CD14-positive monocyte (primary cell): ENCODE measurements at regions not wholly inside any gene's neighbourhood (a gene's known extent, or its start where the extent isn't known, plus 50 kb on each side); places are given as distances from the start of the nearest gene placed in this dataset.

Source experiments
- DNase-seq, 3 donors: peaks; one replicate each; pipeline ENCODE4 v3.0.0-alpha.2; 2011 to 2022
- H2AFZ ChIP-seq: 2 replicates; pipeline ENCODE4 v1.6.0; 2012; ENCODE audit warnings: mild to moderate bottlenecking, low read depth, low read length, inconsistent platforms; ENCODE audit not compliant: insufficient read depth, poor library complexity, severe bottlenecking
- H3K27ac ChIP-seq, 2 donors: 1 replicate in 1 of 2; 2 replicates in 1 of 2; pipeline ENCODE4 v1.5.1; 2012 to 2013; ENCODE audit warnings: low read length in 2 of 2, control low read depth in 1 of 2, inconsistent platforms in 1 of 2, low read depth in 1 of 2, mild to moderate bottlenecking in 1 of 2
- H3K27me3 ChIP-seq, 2 donors: one replicate each; pipeline versions ENCODE4 v1.6.0 to v1.6.1; 2011 to 2013; ENCODE audit warnings: low read length in 2 of 2; ENCODE audit not compliant: control insufficient read depth in 2 of 2, insufficient read depth in 2 of 2
- H3K36me3 ChIP-seq, 2 donors: replicated peaks in 1 of 2; 1 replicate in 1 of 2; 2 replicates in 1 of 2; pipeline versions ENCODE4 v1.5.1 to v1.6.1; 2012 to 2013; ENCODE audit warnings: low read length in 2 of 2, control low read depth in 1 of 2, inconsistent platforms in 1 of 2, mild to moderate bottlenecking in 1 of 2; ENCODE audit not compliant: insufficient read depth in 2 of 2, control insufficient read depth in 1 of 2
- H3K4me1 ChIP-seq, 2 donors: 1 replicate in 1 of 2; 2 replicates in 1 of 2; pipeline versions ENCODE4 v1.5.1 to v1.6.1; 2012 to 2013; ENCODE audit warnings: low read length in 2 of 2, control low read depth in 1 of 2, inconsistent platforms in 1 of 2, mild to moderate bottlenecking in 1 of 2, moderate library complexity in 1 of 2; ENCODE audit not compliant: insufficient read depth in 2 of 2, control insufficient read depth in 1 of 2
- H3K4me2 ChIP-seq: replicated peaks from 2 replicates; pipeline ENCODE3; 2012; ENCODE audit warnings: low read length, moderate library complexity, mild to moderate bottlenecking; ENCODE audit not compliant: poor library complexity, severe bottlenecking; ENCODE audit errors: extremely low read depth
- H3K4me3 ChIP-seq, 3 experiments: fragments of 200-600 bp in 1 of 3; sonication (generic) in 1 of 3; replicated peaks in 1 of 3; 1 replicate in 2 of 3; 2 replicates in 1 of 3; pipeline ENCODE4 v1.5.1; 2011 to 2013; ENCODE audit warnings: low read length in 3 of 3, mild to moderate bottlenecking in 3 of 3, control low read depth in 2 of 3, low read depth in 2 of 3, inconsistent platforms in 1 of 3, moderate library complexity in 1 of 3
- H3K79me2 ChIP-seq: 2 replicates; pipeline ENCODE4 v1.6.0; 2012; ENCODE audit warnings: mild to moderate bottlenecking, control low read depth, inconsistent platforms, low read length, moderate library complexity; ENCODE audit not compliant: insufficient read depth
- H3K9ac ChIP-seq: 2 replicates; pipeline ENCODE4 v1.6.0; 2017; ENCODE audit warnings: low read length, mild to moderate bottlenecking; ENCODE audit not compliant: insufficient read depth, poor library complexity, severe bottlenecking
- H3K9me3 ChIP-seq, 2 donors: replicated peaks in 1 of 2; 1 replicate in 1 of 2; 2 replicates in 1 of 2; pipeline versions ENCODE4 v1.5.1 to v1.6.1; 2012 to 2013; ENCODE audit warnings: low read length in 2 of 2, control low read depth in 1 of 2; ENCODE audit not compliant: control insufficient read depth in 1 of 2, insufficient read depth in 1 of 2
- H4K20me1 ChIP-seq: 2 replicates; pipeline ENCODE4 v1.6.0; 2012; ENCODE audit warnings: mild to moderate bottlenecking, low read length, control low read depth, moderate library complexity; ENCODE audit not compliant: insufficient read depth
- H3K27ac Mint-ChIP-seq, 7 donors: one replicate each; pipeline ENCODE4 v1.8.0; 2020; ENCODE audit warnings: mild to moderate bottlenecking in 7 of 7, mixed read lengths in 7 of 7, moderate library complexity in 6 of 7, inconsistent platforms in 2 of 7
- H3K27me3 Mint-ChIP-seq, 3 donors: one replicate each; pipeline ENCODE4 v1.8.0; 2021 to 2022; ENCODE audit warnings: low read depth in 3 of 3, mild to moderate bottlenecking in 3 of 3, mixed read lengths in 3 of 3, moderate library complexity in 3 of 3, inconsistent platforms in 1 of 3
- H3K36me3 Mint-ChIP-seq, 2 donors: one replicate each; pipeline ENCODE4 v1.8.0; 2020; ENCODE audit warnings: mixed read lengths in 2 of 2, inconsistent platforms in 1 of 2, mild to moderate bottlenecking in 1 of 2
- H3K4me1 Mint-ChIP-seq: one replicate; pipeline ENCODE4 v1.8.0; 2020; ENCODE audit warnings: mild to moderate bottlenecking, mixed read lengths
- H3K4me3 Mint-ChIP-seq, 2 donors: one replicate each; pipeline ENCODE4 v1.8.0; 2020; ENCODE audit warnings: mild to moderate bottlenecking in 2 of 2, mixed read lengths in 2 of 2, moderate library complexity in 1 of 2
- H3K9me3 Mint-ChIP-seq, 7 donors: one replicate each; pipeline ENCODE4 v1.8.0; 2020 to 2022; ENCODE audit warnings: mixed read lengths in 7 of 7, mild to moderate bottlenecking in 6 of 7, moderate library complexity in 6 of 7, inconsistent platforms in 2 of 7
- CTCF ChIP-seq: fragments of 200-600 bp; IDR thresholded peaks from one replicate; pipeline ENCODE4 v1.8.0; 2022; ENCODE audit warnings: antibody characterized with exemption, mild to moderate bottlenecking
- WGBS: methylation state at CpG from one replicate; pipeline ENCODE4 v1.1.5; 2013; ENCODE audit warnings: missing lambda C conversion rate; ENCODE audit not compliant: insufficient coverage; 5-methylcytosine and 5-hydroxymethylcytosine counted together
- intact Hi-C, 2 donors: fragments of 100-400 bp; cut with micrococcal nuclease; formaldehyde crosslinking; loops; one replicate each; pipeline versions ENCODE4 v1.15.0 to v1.15.1; 2023

GRCh38 chr4:28351826-28352225 lies 1491.2 kb downstream of the STIM2 start:
- Histone ChIP-seq H3K4me3 (no peak overlapping the region), H4K20me1 (no peaks in the 10 kb centered on the region), H3K4me2 (no peak overlapping the region), H2AFZ (no peak overlapping the region), H3K27me3 (no peaks in the 10 kb centered on the region), H3K4me1 (no peaks in the 10 kb centered on the region), H3K36me3 (no peaks in the 10 kb centered on the region), H3K9ac (no peak overlapping the region), H3K9me3 (no peaks in the 10 kb centered on the region), H3K79me2 (no peaks in the 10 kb centered on the region), H3K27ac (no peak overlapping the region)
- no peaks in the 10 kb centered on the region for H3K27me3 Mint-ChIP-seq
- H3K36me3 Mint-ChIP-seq, result no peaks in the 10 kb centered on the region
- no peak for TF ChIP-seq CTCF
- no peak for DNase-seq
- intact Hi-C loops, result no loop called here
- WGBS, result 100% methylated on average over 1 of the region's 4 CpGs
- H3K4me3 Mint-ChIP-seq, result no peak overlapping the region
- H3K4me1 Mint-ChIP-seq, result no peaks in the 10 kb centered on the region
- no peak overlapping the region for H3K27ac Mint-ChIP-seq
- peaks cover 0 to 2% (median 0%) of the 10 kb centered on the region in 7 donors for H3K9me3 Mint-ChIP-seq

GRCh38 chr4:28354880-28355656 lies 1494.4 kb downstream of the STIM2 start:
- intact Hi-C loops, result no loop called here
- no peak overlapping the region for H3K27ac ChIP-seq
- H3K9ac ChIP-seq, result no peak overlapping the region
- H3K27me3 ChIP-seq, result no peaks in the 10 kb centered on the region
- H3K79me2 ChIP-seq, result no peaks in the 10 kb centered on the region
- no peaks in the 10 kb centered on the region for H3K36me3 ChIP-seq
- no peaks in the 10 kb centered on the region for H3K4me1 Mint-ChIP-seq
- H3K27ac Mint-ChIP-seq, result no peak overlapping the region
- no peaks in the 10 kb centered on the region for H3K4me1 ChIP-seq
- H3K4me3 ChIP-seq, result no peak overlapping the region
- no peak overlapping the region for H3K4me3 Mint-ChIP-seq
- no peaks in the 10 kb centered on the region for H3K9me3 ChIP-seq
- H3K4me2 ChIP-seq, result no peak overlapping the region
- TF ChIP-seq CTCF, result no peak
- H3K36me3 Mint-ChIP-seq, result no peaks in the 10 kb centered on the region
- H2AFZ ChIP-seq, result no peak overlapping the region
- no peaks in the 10 kb centered on the region for H4K20me1 ChIP-seq
- DNase-seq, result no peak
- WGBS, result 55% methylated on average over 1 of the region's 1 CpG
- H3K9me3 Mint-ChIP-seq, result peaks cover 0 to 2% (median 0%) of the 10 kb centered on the region in 7 donors
- H3K27me3 Mint-ChIP-seq, result no peaks in the 10 kb centered on the region
